ENCODE measurements at regions not wholly inside any gene's neighbourhood (a gene's known extent, or its start where the extent isn't known, plus 50 kb on each side); places are given as distances from the start of the nearest gene placed in this dataset.

DNA sequence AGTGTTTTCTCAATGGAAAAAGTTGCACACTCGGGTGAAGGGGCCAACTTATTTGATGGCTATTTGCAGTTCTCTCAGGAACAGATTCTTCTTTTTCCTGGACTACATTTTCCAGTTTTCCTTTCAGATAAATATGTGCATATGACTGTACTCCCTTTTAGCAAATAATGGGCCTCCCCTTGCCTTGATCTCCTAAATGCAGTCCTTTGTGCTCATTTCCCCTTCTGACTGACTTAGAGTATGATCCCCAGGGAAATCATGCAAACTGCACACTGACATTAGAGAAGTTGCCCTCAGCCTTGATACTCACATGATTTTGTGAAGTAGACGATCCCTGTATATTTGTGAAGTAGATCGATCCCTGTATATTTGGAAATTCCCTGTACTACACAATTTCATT is 492.9 kb upstream of the NOVA1 start:
- no peak for TF ChIP-seq EZH2 (IDR thresholded peaks at IDR 0.05)
- TF ChIP-seq POLR2AphosphoS5 (IDR thresholded peaks at IDR 0.05; ENCODE audit: borderline replicate concordance, low read depth, low read length) = no peak
- no peak for TF ChIP-seq FOXP2 (optimal IDR thresholded peaks at IDR 0.05; ENCODE audit: control extremely low read depth, extremely low read length, insufficient read depth)
